ENCODE measurements at regions not wholly inside any gene's neighbourhood (a gene's known extent, or its start where the extent isn't known, plus 50 kb on each side); places are given as distances from the start of the nearest gene placed in this dataset.

DNA sequence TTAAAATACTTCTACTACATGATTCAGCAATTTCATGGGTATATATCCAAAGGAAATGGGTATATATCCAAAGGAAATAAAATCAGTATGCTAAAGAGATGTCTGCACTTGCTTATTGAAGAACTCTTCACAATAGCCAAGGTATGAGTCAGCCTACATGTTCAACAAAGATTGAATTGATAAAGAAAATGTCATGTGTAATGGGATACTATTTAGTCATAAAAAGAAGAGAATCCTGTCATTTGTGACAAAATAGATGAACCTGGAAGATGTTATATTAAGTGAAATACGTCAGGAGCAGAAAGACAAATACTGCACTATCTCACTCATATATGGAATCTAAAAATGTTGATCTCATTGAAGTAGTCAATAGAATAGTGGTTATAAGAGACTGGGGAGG is 944.5 kb upstream of the CTNND2 start (continued):
- TF ChIP-seq TCF7L2 (IDR thresholded peaks at IDR 0.05; ENCODE audit: borderline replicate concordance, extremely low read depth, insufficient read depth, insufficient read length) (no peak), EGR1 (IDR thresholded peaks at IDR 0.05; ENCODE audit: low read depth) (no peak), POLR2A (IDR thresholded peaks at IDR 0.05; ENCODE audit: borderline replicate concordance, extremely low read depth, insufficient read depth, insufficient read length) (no peak)

DNA sequence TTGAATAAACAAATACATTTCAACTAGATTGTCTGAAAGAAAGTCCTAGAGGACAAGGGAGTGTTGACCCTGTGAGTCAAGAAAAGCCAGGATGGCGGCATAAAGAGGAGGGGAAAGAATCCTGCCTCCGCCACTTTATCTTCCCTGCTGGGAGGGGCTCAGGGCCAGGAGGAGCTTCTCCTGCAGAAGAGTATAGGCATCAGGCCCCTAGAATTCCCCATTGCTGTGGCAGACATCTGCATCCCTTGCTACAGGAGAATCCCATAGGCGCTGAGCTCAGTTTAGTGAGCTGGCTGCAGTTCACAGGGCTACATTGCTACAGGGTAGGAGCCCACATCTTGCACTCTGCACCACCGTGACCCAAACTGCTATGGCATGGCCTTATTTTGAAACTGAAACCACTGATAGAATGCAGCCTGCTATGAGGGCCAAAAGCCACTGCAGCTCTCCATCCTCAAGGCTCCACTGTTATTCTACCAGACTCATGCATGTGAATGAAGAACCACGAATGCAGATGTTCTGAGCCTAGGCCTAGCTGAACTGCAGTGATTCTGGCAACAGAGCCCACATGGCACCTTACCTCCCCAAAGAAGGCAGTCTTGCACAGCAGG is 941.4 kb upstream of the CTNND2 start:
- peaks cover 13 to 21% of the 10 kb centered on the region in 2 experiments; a peak in 2 of 4 replicates for H3K9me3 ChIP-seq (ENCODE audit: control insufficient read depth in 1 of 2, insufficient read depth in 1 of 2, low read depth in 1 of 2, low read length in 2 of 2)
- H3K79me2 ChIP-seq (ENCODE audit: insufficient read depth, low read length) = no peaks in the 10 kb centered on the region
- H3K27me3 ChIP-seq (ENCODE audit: insufficient read depth, low read length) = no peaks in the 10 kb centered on the region
- H3K9ac ChIP-seq (ENCODE audit: low read length) = no peak overlapping the region
- POLR2A ChIA-PET = no interaction called here
- no peak overlapping the region for H3K4me2 ChIP-seq (ENCODE audit: low read length)
- no peak overlapping the region for H3K27ac ChIP-seq (ENCODE audit: low read depth, low read length)
- ATAC-seq = no peak
- H3K4me1 ChIP-seq (ENCODE audit: control insufficient read depth in 1 of 2, insufficient read depth in 2 of 2, low read length in 2 of 2) = no peaks in the 10 kb centered on the region
- CTCF ChIA-PET = no interaction called here
- BruUV-seq (replicated peaks) = no TSS peak
- no peaks in the 10 kb centered on the region for H4K20me1 ChIP-seq (ENCODE audit: insufficient read depth)
- RAD21 ChIA-PET (ENCODE audit: low non-redundant PET in 1 of 2, low total read pairs in 2 of 2, uncharacterized antibody in 2 of 2, unreplicated experiment in 2 of 2) = no interaction called here
- no peaks in the 10 kb centered on the region for H3K36me3 ChIP-seq (ENCODE audit: control insufficient read depth in 1 of 2, insufficient read depth in 2 of 2, low read length in 2 of 2)
- no peak for DNase-seq (ENCODE audit: low read depth, low spot score)
- no peaks in the 10 kb centered on the region for H3K9me2 ChIP-seq (ENCODE audit: insufficient read depth)
- no peak overlapping the region for H3K4me3 ChIP-seq (replicated peaks in 1 of 2; ENCODE audit: low read depth in 1 of 2, low read length in 2 of 2)
- intact Hi-C loops (cut with micrococcal nuclease) = no loop called here
- H2AFZ ChIP-seq (ENCODE audit: low read depth, low read length, poor library complexity, severe bottlenecking) = no peak overlapping the region
- TF ChIP-seq POLR2AphosphoS5 (IDR thresholded peaks at IDR 0.05; ENCODE audit: low read depth, low read length) (no peak), EZH2 (IDR thresholded peaks at IDR 0.05) (no peak), POLR2A (IDR thresholded peaks at IDR 0.05; ENCODE audit: borderline replicate concordance, extremely low read depth, insufficient read depth, insufficient read length) (no peak), EZH2phosphoT487 (IDR thresholded peaks at IDR 0.05; ENCODE audit: borderline replicate concordance) (no peak), YY1 (IDR thresholded peaks at IDR 0.05; ENCODE audit: extremely low read depth, insufficient replicate concordance, low read depth, low read length) (no peak), SP1 (IDR thresholded peaks at IDR 0.05; ENCODE audit: low read depth) (no peak), SRF (IDR thresholded peaks at IDR 0.05; ENCODE audit: low read depth) (no peak), ELF1 (IDR thresholded peaks at IDR 0.05; ENCODE audit: borderline replicate concordance, low read depth) (no peak), JUND (IDR thresholded peaks at IDR 0.05) (no peak), SIN3A (IDR thresholded peaks at IDR 0.05; ENCODE audit: low read depth) (no peak), ZFX (IDR thresholded peaks at IDR 0.05) (no peak), EGR1 (IDR thresholded peaks at IDR 0.05; ENCODE audit: low read depth) (no peak), RAD21 (IDR thresholded peaks at IDR 0.05; ENCODE audit: low read depth) (no peak)
- TF ChIP-seq, protein P1, sequence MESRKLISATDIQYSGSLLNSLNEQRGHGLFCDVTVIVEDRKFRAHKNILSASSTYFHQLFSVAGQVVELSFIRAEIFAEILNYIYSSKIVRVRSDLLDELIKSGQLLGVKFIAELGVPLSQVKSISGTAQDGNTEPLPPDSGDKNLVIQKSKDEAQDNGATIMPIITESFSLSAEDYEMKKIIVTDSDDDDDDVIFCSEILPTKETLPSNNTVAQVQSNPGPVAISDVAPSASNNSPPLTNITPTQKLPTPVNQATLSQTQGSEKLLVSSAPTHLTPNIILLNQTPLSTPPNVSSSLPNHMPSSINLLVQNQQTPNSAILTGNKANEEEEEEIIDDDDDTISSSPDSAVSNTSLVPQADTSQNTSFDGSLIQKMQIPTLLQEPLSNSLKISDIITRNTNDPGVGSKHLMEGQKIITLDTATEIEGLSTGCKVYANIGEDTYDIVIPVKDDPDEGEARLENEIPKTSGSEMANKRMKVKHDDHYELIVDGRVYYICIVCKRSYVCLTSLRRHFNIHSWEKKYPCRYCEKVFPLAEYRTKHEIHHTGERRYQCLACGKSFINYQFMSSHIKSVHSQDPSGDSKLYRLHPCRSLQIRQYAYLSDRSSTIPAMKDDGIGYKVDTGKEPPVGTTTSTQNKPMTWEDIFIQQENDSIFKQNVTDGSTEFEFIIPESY (IDR thresholded peaks at IDR 0.05; ENCODE audit: extremely low read depth, insufficient replicate concordance, low read length) = no peak
- TF ChIP-seq, protein P2, sequence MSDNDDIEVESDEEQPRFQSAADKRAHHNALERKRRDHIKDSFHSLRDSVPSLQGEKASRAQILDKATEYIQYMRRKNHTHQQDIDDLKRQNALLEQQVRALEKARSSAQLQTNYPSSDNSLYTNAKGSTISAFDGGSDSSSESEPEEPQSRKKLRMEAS (IDR thresholded peaks at IDR 0.05) = no peak
- TF ChIP-seq, protein P3, sequence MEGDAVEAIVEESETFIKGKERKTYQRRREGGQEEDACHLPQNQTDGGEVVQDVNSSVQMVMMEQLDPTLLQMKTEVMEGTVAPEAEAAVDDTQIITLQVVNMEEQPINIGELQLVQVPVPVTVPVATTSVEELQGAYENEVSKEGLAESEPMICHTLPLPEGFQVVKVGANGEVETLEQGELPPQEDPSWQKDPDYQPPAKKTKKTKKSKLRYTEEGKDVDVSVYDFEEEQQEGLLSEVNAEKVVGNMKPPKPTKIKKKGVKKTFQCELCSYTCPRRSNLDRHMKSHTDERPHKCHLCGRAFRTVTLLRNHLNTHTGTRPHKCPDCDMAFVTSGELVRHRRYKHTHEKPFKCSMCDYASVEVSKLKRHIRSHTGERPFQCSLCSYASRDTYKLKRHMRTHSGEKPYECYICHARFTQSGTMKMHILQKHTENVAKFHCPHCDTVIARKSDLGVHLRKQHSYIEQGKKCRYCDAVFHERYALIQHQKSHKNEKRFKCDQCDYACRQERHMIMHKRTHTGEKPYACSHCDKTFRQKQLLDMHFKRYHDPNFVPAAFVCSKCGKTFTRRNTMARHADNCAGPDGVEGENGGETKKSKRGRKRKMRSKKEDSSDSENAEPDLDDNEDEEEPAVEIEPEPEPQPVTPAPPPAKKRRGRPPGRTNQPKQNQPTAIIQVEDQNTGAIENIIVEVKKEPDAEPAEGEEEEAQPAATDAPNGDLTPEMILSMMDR (IDR thresholded peaks at IDR 0.05 in 2 of 3, conservative IDR thresholded peaks at IDR 0.05 in 1 of 3; ENCODE audit: borderline replicate concordance in 1 of 3, insufficient read depth in 1 of 3, low read depth in 2 of 3, low read length in 2 of 3) = no peak
- TF ChIP-seq, protein P4, sequence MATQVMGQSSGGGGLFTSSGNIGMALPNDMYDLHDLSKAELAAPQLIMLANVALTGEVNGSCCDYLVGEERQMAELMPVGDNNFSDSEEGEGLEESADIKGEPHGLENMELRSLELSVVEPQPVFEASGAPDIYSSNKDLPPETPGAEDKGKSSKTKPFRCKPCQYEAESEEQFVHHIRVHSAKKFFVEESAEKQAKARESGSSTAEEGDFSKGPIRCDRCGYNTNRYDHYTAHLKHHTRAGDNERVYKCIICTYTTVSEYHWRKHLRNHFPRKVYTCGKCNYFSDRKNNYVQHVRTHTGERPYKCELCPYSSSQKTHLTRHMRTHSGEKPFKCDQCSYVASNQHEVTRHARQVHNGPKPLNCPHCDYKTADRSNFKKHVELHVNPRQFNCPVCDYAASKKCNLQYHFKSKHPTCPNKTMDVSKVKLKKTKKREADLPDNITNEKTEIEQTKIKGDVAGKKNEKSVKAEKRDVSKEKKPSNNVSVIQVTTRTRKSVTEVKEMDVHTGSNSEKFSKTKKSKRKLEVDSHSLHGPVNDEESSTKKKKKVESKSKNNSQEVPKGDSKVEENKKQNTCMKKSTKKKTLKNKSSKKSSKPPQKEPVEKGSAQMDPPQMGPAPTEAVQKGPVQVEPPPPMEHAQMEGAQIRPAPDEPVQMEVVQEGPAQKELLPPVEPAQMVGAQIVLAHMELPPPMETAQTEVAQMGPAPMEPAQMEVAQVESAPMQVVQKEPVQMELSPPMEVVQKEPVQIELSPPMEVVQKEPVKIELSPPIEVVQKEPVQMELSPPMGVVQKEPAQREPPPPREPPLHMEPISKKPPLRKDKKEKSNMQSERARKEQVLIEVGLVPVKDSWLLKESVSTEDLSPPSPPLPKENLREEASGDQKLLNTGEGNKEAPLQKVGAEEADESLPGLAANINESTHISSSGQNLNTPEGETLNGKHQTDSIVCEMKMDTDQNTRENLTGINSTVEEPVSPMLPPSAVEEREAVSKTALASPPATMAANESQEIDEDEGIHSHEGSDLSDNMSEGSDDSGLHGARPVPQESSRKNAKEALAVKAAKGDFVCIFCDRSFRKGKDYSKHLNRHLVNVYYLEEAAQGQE (IDR thresholded peaks at IDR 0.05; ENCODE audit: low read depth) = no peak

Measured in HCT116 (cell line).